A549 (cell line): ENCODE measurements at regions not wholly inside any gene's neighbourhood (a gene's known extent, or its start where the extent isn't known, plus 50 kb on each side); places are given as distances from the start of the nearest gene placed in this dataset.

Experiments used
- FOSL2 ChIP-seq, 2 experiments: fragments of 450-650 bp in 1 of 2; fragments of >200 bp in 1 of 2; sonication (Bioruptor Twin) in 1 of 2; formaldehyde crosslinking; IDR thresholded peaks; 2 replicates each; pipeline versions ENCODE4 v1.5.0 to v1.6.1; 2016 to 2020; ENCODE audit warnings: mild to moderate bottlenecking in 1 of 2, moderate library complexity in 1 of 2
- HES2 ChIP-seq: fragments of >200 bp; sonication (Bioruptor Twin); formaldehyde crosslinking; IDR thresholded peaks from 2 replicates; pipeline ENCODE4 v1.6.1; 2016
- HMGXB4 ChIP-seq: fragments of 250-450 bp; sonication (Bioruptor Pico); IDR thresholded peaks from 2 replicates; pipeline ENCODE4 v1.5.0; 2021; ENCODE audit warnings: mild to moderate bottlenecking, moderate library complexity, borderline replicate concordance
- NPAS2 ChIP-seq: fragments of 250-450 bp; sonication (Bioruptor Pico); IDR thresholded peaks from 2 replicates; pipeline ENCODE4 v1.8.0; 2022; ENCODE audit warnings: mild to moderate bottlenecking, moderate library complexity, borderline replicate concordance
- POLR2A ChIP-seq: IDR thresholded peaks from 2 replicates; pipeline ENCODE4 v1.6.1; 2012; ENCODE audit warnings: mild to moderate bottlenecking, low read length
- POLR2AphosphoS2 ChIP-seq: conservative IDR thresholded peaks from 2 replicates; pipeline ENCODE4 v1.6.1; 2012; ENCODE audit warnings: low read length, improper control_type of control experiment, inconsistent platforms
- TP53 ChIP-seq: fragments of 250-450 bp; sonication (Bioruptor Pico); IDR thresholded peaks from 2 replicates; pipeline ENCODE4 v1.5.0; 2021; ENCODE audit warnings: mild to moderate bottlenecking, moderate library complexity
- TF ChIP-seq, protein P1 (sequence below): fragments of >200 bp; sonication (Bioruptor Twin); formaldehyde crosslinking; IDR thresholded peaks from 3 replicates; pipeline ENCODE4 v1.5.1; 2016

- TF ChIP-seq TP53 (CRISPR knock-in tag) (no peak), POLR2A (no peak), HES2 (no peak), FOSL2 (IDR thresholded peaks at IDR 0.05) (no peak), FOSL2 (CRISPR knock-in tag; IDR thresholded peaks at IDR 0.05) (no peak), POLR2AphosphoS2 (no peak), NPAS2 (CRISPR knock-in tag) (no peak), HMGXB4 (CRISPR knock-in tag) (no peak)
- TF ChIP-seq, protein P1, sequence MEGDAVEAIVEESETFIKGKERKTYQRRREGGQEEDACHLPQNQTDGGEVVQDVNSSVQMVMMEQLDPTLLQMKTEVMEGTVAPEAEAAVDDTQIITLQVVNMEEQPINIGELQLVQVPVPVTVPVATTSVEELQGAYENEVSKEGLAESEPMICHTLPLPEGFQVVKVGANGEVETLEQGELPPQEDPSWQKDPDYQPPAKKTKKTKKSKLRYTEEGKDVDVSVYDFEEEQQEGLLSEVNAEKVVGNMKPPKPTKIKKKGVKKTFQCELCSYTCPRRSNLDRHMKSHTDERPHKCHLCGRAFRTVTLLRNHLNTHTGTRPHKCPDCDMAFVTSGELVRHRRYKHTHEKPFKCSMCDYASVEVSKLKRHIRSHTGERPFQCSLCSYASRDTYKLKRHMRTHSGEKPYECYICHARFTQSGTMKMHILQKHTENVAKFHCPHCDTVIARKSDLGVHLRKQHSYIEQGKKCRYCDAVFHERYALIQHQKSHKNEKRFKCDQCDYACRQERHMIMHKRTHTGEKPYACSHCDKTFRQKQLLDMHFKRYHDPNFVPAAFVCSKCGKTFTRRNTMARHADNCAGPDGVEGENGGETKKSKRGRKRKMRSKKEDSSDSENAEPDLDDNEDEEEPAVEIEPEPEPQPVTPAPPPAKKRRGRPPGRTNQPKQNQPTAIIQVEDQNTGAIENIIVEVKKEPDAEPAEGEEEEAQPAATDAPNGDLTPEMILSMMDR: no peak
Measured at GRCh38 chr4:96756584-96756983, 916.7 kb downstream of the PDHA2 start.
